Cardiac fibroblast (primary cell): ENCODE measurements at regions not wholly inside any gene's neighbourhood (a gene's known extent, or its start where the extent isn't known, plus 50 kb on each side); places are given as distances from the start of the nearest gene placed in this dataset.
A peak's percentile ranks its signal among the peaks of the same experiment; 100 is the strongest.
"Not testable (repeated sequence)": the region's sequence is repeated elsewhere in the genome, so short reads cannot be mapped to it uniquely, and the experiment has no call there.

Experiments
- DNase-seq, 2 donors: peaks; one replicate each; pipeline versions ENCODE4 v3.0.0 to v3.0.0-alpha.2; 2010; ENCODE audit warnings: low read depth in 2 of 2
- H3K4me3 ChIP-seq, 2 donors: replicated peaks in 1 of 2; 1 replicate in 1 of 2; 2 replicates in 1 of 2; pipeline ENCODE4 v1.5.1; 2011; ENCODE audit warnings: low read depth in 2 of 2, low read length in 2 of 2, mild to moderate bottlenecking in 2 of 2, moderate library complexity in 1 of 2
- CTCF ChIP-seq: IDR thresholded peaks from one replicate; pipeline ENCODE4 v1.5.1; 2011; ENCODE audit warnings: low read depth, mild to moderate bottlenecking, low read length, inconsistent platforms

GRCh38 chrX:142613403-142613802, 408.3 kb upstream of the MAGEC2 start:
- DNase-seq = no peak
- TF ChIP-seq CTCF = no peak
- H3K4me3 ChIP-seq = no peak overlapping the region

GRCh38 chrX:142606629-142607028, 401.5 kb upstream of the MAGEC2 start:
- TF ChIP-seq CTCF = peak; percentile 7

GRCh38 chrX:142601792-142602191, 396.7 kb upstream of the MAGEC2 start:
- no peak overlapping the region for H3K4me3 ChIP-seq
- DNase-seq = no peak
- no peak for TF ChIP-seq CTCF

More at GRCh38 chrX:142606629-142607028, 401.5 kb upstream of the MAGEC2 start:
- not testable (repeated sequence) for H3K4me3 ChIP-seq
- DNase-seq = peak in 1 of 2 donors; percentile 0

GRCh38 chrX:142593361-142593862, 388.3 kb upstream of the MAGEC2 start:
- no peak for DNase-seq
- H3K4me3 ChIP-seq = no peak overlapping the region
- TF ChIP-seq CTCF = no peak

- H3K4me3 ChIP-seq = no peak overlapping the region
- DNase-seq = no peak
- TF ChIP-seq CTCF = no peak
These were observed 371.5 kb upstream of the MAGEC2 start for GRCh38 chrX:142576615-142577014.

- no peak for TF ChIP-seq CTCF
- no peak for DNase-seq
- H3K4me3 ChIP-seq = no peak overlapping the region
These were observed 344.8 kb upstream of the MAGEC2 start for GRCh38 chrX:142549923-142550322.

- no peak overlapping the region for H3K4me3 ChIP-seq
- TF ChIP-seq CTCF = no peak
- DNase-seq = no peak
These were observed 300.7 kb upstream of the MAGEC2 start for GRCh38 chrX:142505839-142506238.
